ENCODE measurements at regions not wholly inside any gene's neighbourhood (a gene's known extent, or its start where the extent isn't known, plus 50 kb on each side); places are given as distances from the start of the nearest gene placed in this dataset.

DNA sequence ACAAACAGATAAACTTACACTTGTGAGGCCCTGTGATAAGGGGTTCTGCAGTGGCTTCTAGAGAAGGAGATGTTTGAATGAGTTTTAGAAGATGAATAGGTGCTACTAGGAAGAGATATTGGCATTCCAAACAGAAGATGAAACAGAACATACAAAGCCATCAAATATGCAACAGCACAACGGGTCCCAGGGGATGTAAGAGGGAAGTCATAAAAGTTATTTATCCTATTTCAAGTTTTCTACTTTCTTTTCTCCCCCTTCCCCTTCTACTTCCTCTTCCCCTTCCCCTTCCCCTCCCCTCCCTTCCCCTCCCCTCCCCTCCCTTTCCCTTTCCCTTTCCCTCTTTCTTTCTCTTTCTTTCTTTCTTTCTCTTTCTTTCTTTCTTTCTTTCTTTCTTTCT lies 94.9 kb upstream of the CADM1 start:
- no peak for DNase-seq (ENCODE audit: low spot score)

DNA sequence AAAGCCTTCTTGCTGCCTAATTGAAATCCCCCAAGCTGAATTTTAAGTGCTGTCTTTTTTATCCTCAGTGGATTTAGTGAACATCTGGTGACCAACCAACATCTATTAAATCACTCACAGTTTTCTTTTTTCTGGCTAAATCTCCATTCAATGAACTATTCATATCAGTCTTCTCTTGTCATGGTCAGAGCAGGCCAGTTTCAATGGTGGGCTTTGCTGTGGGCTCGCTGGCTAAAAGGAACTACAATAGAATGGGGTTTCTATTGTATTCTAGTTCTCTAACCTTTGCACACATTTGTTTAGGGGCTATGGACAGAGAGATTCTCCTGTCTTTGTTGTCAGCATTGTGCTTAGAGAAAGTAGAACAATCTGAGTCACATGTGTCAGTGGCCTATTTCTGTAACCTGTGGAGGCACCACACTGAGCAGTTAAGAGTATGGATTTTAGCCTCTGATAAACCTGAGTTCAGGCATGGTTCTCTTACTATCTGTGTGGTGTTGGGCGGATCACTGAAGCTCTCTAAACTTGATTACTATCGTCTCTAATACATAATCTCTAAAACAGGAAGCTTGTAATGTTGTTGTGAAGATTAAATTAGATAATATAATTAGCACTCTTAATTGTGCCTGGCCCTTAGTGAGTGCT lies 94.2 kb upstream of the CADM1 start:
- DNase-seq (ENCODE audit: low spot score) = no peak

- no peak for DNase-seq (ENCODE audit: low spot score)
These were observed 87.2 kb upstream of the CADM1 start for GRCh38 chr11:115591380-115591779.

DNA sequence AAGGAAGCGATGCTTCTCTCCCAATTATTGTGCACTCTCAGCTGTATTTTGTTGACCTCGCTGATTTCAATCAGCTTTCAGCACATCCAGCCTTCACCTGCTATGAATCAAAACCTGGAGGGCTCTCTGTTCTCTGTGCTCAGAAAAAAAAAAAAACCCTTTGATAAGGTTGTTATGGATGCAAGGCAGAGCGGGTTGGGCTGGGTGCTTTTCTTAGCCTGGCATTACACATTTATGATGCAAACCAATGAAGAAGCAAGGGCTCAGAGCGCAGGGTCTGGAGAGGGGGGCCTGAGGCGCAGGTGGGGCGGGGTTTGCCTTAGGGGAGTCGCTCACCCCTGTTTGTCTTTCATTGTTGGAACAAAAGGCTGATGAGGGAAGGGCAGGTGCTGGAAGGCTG lies 86.0 kb upstream of the CADM1 start:
- DNase-seq (ENCODE audit: low spot score) = no peak

GRCh38 chr11:115587718-115588342 lies 83.6 kb upstream of the CADM1 start:
- no peak for DNase-seq (ENCODE audit: low spot score)

DNA sequence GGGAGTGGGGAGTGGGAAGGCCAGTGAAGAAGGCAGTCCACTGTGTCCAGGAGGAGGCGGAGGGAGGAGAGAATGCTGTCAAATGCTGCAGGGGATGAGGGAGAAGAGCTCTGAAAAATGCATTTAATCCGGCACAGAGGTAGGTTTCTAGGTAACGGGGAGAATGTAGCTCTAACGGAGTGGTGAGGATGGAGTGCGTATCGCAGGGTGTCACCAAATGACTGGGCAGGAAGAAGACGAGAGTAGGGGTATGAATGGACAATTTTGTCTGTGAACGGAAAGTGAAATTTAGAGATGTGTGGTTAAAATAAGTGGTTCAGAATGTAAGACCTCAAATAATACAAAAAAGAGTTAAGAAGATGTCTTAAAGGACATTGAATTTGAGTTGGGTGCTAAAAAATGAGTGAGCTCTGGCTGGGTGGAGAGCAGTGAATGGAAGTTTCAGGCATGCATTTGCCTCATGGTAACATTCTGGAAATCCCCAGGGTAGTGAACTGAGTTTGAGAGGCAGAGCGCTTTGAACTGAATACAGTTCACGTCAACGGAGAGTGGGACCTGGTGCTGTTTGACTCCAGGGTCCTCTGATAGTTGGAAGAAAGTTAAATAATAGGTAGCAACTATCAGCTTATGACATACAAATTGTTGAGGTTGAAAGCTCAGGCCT lies 81.3 kb upstream of the CADM1 start:
- DNase-seq (ENCODE audit: low spot score) = no peak

GRCh38 chr11:115581871-115582639 lies 77.8 kb upstream of the CADM1 start:
- DNase-seq (ENCODE audit: low spot score) = no peak

DNA sequence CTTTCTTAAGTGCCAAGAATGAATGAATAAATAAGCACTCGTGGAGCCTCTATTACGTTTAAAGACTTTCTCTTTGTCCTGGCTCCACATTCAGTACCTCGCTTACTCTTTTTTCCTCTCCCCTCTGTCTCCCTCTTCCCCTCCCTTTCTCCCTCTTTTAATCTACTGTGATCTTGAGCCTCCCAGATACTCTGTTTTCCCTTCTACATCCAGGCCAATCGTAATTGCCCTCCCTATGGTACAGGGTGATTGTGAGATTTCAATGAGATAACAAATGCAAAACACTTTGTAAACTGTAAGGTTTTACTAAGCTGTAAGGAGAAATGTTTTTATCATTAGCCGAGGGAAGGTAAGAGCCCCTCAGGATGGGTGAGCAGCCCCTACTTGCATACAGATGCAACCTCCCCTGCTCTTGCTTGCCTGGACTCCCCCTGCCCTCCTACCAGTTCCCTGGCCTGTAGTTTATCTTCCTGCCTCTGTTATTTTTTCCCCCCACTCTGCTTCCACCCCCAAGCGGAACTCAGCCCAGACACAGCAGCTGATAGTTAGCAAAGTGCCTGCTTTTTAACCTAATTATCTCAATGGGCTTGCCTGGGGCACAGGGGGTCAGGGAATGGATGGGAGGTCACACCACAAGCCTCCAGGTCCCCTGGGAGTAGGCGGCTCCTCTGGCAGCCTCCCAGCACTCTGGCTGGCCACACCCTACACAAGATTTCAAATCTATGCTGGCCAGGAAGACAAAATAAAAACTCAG lies 76.9 kb upstream of the CADM1 start:
- no peak for DNase-seq (ENCODE audit: low spot score)

GRCh38 chr11:115580416-115580815 lies 76.2 kb upstream of the CADM1 start:
- no peak for DNase-seq (ENCODE audit: low spot score)

- no peak for DNase-seq (ENCODE audit: low spot score)
These were observed 75.1 kb upstream of the CADM1 start for GRCh38 chr11:115579181-115579825.

DNA sequence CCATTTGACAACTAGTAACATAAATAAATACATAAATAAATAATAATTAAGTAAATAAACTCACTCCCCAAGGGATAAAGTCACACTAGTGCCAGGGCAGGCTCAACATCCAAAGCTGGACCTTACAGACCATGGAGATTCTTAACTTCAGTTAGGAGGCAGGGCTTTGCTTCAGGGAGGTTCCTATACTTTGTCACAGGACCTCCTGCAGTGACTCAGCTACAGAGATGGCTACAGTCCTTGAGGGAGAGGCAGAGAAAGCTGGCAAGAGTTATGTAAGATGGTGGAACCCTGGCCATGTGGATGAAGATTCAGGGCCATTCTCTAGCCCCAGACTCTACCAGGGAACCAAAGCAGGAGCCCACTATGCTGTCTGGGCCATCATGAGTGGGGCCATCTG lies 74.1 kb upstream of the CADM1 start:
- no peak for DNase-seq (ENCODE audit: low spot score)

DNA sequence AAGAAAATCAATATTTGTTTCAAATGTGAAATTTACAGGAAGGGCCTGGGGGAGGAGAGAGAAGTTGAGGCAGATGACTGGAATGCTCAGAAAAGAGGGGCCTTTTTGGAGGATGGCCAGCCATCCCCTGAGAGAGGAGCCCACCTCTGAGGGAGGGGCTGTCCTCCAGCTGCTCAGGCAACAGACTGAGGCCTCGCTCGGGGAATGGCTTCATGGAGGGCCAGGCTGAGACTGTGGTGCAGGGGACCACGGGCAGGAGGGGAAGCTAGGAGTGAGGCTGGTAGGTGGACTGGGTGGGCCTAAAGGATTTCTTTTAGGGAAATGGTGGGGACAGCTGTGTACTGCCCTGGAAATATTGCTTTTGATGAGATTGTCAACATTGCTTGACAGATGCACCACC lies 73.5 kb upstream of the CADM1 start:
- DNase-seq (ENCODE audit: low spot score) = no peak

DNA sequence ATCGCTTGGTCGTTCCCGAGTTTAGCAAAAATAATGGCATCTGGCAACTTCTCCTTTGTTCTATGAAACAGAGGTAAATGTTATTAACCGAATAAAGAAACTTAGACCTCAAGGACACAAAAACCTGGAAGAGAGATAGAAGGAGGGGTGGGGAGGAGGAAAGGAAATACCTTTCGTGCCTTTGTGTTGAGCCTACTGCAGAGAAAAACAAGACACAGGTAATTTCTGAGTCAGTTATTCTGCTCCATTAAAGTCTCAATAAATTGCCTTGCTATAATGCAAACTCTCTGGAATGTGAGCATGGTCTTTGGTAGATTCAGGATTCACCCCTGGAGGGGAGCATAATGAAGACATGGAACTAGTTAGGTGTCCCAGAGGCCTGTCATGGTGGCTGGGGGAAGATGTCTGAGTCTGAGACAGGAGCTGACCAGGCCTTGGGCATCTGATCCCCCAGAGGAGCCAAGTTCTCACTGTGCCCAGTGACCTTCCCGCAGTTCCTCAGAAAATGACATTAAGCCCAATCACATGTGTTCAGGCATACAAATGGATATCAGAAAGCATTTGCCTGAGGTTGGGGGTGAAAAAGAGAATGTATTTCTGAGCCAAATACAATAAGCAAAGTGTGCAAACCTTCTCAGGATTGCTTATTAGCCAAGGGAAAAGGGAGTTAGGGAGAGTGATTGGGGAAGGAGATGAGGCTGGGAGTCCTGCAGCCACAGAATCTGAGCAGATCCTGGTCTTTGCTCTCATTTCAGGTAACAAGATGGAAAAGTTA lies 72.6 kb upstream of the CADM1 start:
- no peak for DNase-seq (ENCODE audit: low spot score)

- no peak for DNase-seq (ENCODE audit: low spot score)
These were observed 68.3 kb upstream of the CADM1 start for GRCh38 chr11:115572551-115572950.

- no peak for DNase-seq (ENCODE audit: low spot score)
These were observed 62.1 kb upstream of the CADM1 start for GRCh38 chr11:115566180-115566764.

DNA sequence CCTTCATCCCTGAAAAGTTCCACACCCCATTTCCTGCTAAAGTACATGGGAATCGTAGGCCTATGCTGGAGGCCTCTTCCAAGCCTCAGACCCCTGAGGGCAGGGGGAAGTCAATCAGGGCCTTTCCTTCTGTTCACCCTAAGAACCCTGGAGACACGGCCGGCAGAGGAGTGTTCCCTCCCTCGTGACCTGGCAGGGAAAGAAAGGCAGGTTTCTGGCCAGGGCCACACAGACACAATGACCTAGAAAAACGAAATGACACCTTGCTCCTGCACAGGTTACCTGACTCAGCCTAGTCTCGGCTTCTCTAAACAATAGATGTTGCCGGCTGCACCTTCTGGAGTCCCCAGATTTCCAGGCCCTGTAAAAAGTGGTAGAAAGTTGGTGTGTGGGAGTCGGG lies 60.6 kb upstream of the CADM1 start:
- DNase-seq (ENCODE audit: low spot score) = no peak

DNA sequence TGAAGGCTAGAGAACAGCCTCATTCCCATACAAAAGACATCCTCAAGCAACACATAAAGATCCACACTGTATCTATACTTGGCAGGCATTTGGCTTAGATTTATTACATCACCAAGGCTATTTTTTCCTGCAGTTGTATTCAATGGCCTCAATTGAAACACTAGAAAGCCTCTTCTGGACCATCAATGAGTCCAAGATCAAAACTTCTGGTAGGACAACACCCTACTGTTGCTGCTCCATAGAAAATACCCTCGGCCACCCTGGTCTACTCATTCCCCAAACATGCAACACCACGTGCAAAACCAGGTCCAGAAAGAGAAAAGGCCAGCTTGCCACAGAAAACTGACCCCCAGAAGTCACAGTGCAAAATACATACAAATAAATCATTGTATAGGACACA lies 56.9 kb upstream of the CADM1 start:
- no peak for DNase-seq (ENCODE audit: low spot score)

GRCh38 chr11:115558635-115559034 lies 54.4 kb upstream of the CADM1 start:
- no peak for DNase-seq (ENCODE audit: low spot score)

- DNase-seq (ENCODE audit: low spot score) = no peak
These were observed 53.5 kb upstream of the CADM1 start for GRCh38 chr11:115557681-115558080.

GRCh38 chr11:115556984-115557383 lies 52.8 kb upstream of the CADM1 start:
- DNase-seq (ENCODE audit: low spot score) = no peak
